ENCODE measurements at regions not wholly inside any gene's neighbourhood (a gene's known extent, or its start where the extent isn't known, plus 50 kb on each side); places are given as distances from the start of the nearest gene placed in this dataset.
"Not testable (repeated sequence)": the region's sequence is repeated elsewhere in the genome, so short reads cannot be mapped to it uniquely, and the experiment has no call there.

GRCh38 chr1:233828480-233828879 is 76.0 kb upstream of the SLC35F3 start:
- Histone ChIP-seq H4K20me1 (ENCODE audit: insufficient read depth, low read length) (no peaks in the 10 kb centered on the region), H3K4me3 (ENCODE audit: low read length) (no peak overlapping the region), H3K9me2 (replicated peaks; ENCODE audit: insufficient read depth, low read length) (no peaks in the 10 kb centered on the region), H3F3A (ENCODE audit: insufficient read depth, low read length) (no peaks in the 10 kb centered on the region), H3K9me3 (replicated peaks; ENCODE audit: insufficient read depth, low read length) (no peaks in the 10 kb centered on the region), H3K27ac (ENCODE audit: low read length) (no peak overlapping the region), H3K27me3 (replicated peaks; ENCODE audit: insufficient read depth, low read length) (no peaks in the 10 kb centered on the region), H2AFZ (ENCODE audit: low read length) (no peak overlapping the region), H3K79me2 (ENCODE audit: low read length) (no peaks in the 10 kb centered on the region), H3K4me2 (ENCODE audit: low read depth, low read length) (no peak overlapping the region), H3K36me3 (replicated peaks; ENCODE audit: insufficient read depth, low read length) (no peaks in the 10 kb centered on the region), H3K9ac (ENCODE audit: low read length) (no peak overlapping the region), H3K4me1 (ENCODE audit: low read length) (no peaks in the 10 kb centered on the region)
- no peak for DNase-seq
- no peak for TF ChIP-seq CTCF (IDR thresholded peaks at IDR 0.05; ENCODE audit: low read length)
- no peak for TF ChIP-seq EZH2 (optimal IDR thresholded peaks at IDR 0.05; ENCODE audit: low read depth, low read length)
- no peak for TF ChIP-seq EZH2phosphoT487 (IDR thresholded peaks at IDR 0.05; ENCODE audit: low read length)

GRCh38 chr1:233834609-233835008 is 69.9 kb upstream of the SLC35F3 start:
- H3K79me2 ChIP-seq (ENCODE audit: low read length), result no peaks in the 10 kb centered on the region
- H3K4me2 ChIP-seq (ENCODE audit: low read depth, low read length), result no peak overlapping the region
- no peaks in the 10 kb centered on the region for H4K20me1 ChIP-seq (ENCODE audit: insufficient read depth, low read length)
- H3K36me3 ChIP-seq (replicated peaks; ENCODE audit: insufficient read depth, low read length), result no peaks in the 10 kb centered on the region
- H3K27me3 ChIP-seq (replicated peaks; ENCODE audit: insufficient read depth, low read length), result no peaks in the 10 kb centered on the region
- no peaks in the 10 kb centered on the region for H3K9me2 ChIP-seq (replicated peaks; ENCODE audit: insufficient read depth, low read length)
- no peak for DNase-seq
- TF ChIP-seq EZH2 (optimal IDR thresholded peaks at IDR 0.05; ENCODE audit: low read depth, low read length) (no peak), EZH2phosphoT487 (IDR thresholded peaks at IDR 0.05; ENCODE audit: low read length) (no peak), CTCF (IDR thresholded peaks at IDR 0.05; ENCODE audit: low read length) (no peak)
- no peaks in the 10 kb centered on the region for H3K9me3 ChIP-seq (replicated peaks; ENCODE audit: insufficient read depth, low read length)
- H3K27ac ChIP-seq (ENCODE audit: low read length), result no peak overlapping the region
- no peaks in the 10 kb centered on the region for H3F3A ChIP-seq (ENCODE audit: insufficient read depth, low read length)
- H2AFZ ChIP-seq (ENCODE audit: low read length), result no peak overlapping the region
- no peaks in the 10 kb centered on the region for H3K4me1 ChIP-seq (ENCODE audit: low read length)
- H3K9ac ChIP-seq (ENCODE audit: low read length), result no peak overlapping the region
- no peak overlapping the region for H3K4me3 ChIP-seq (ENCODE audit: low read length)

GRCh38 chr1:233838207-233838606 is 66.3 kb upstream of the SLC35F3 start:
- not testable (repeated sequence) for H3K27ac ChIP-seq (ENCODE audit: low read length); H3K9me2 ChIP-seq (replicated peaks; ENCODE audit: insufficient read depth, low read length)

GRCh38 chr1:233843525-233844204 is 60.8 kb upstream of the SLC35F3 start:
- Histone ChIP-seq H3K27me3 (replicated peaks; ENCODE audit: insufficient read depth, low read length) (no peaks in the 10 kb centered on the region), H3K27ac (ENCODE audit: low read length) (no peak overlapping the region), H3K4me3 (ENCODE audit: low read length) (no peak overlapping the region), H3K79me2 (ENCODE audit: low read length) (no peaks in the 10 kb centered on the region), H3F3A (ENCODE audit: insufficient read depth, low read length) (no peaks in the 10 kb centered on the region), H3K9ac (ENCODE audit: low read length) (no peak overlapping the region), H2AFZ (ENCODE audit: low read length) (no peak overlapping the region), H3K9me2 (replicated peaks; ENCODE audit: insufficient read depth, low read length) (no peaks in the 10 kb centered on the region), H3K4me2 (ENCODE audit: low read depth, low read length) (no peak overlapping the region), H3K9me3 (replicated peaks; ENCODE audit: insufficient read depth, low read length) (no peaks in the 10 kb centered on the region), H4K20me1 (ENCODE audit: insufficient read depth, low read length) (no peaks in the 10 kb centered on the region), H3K4me1 (ENCODE audit: low read length) (no peaks in the 10 kb centered on the region), H3K36me3 (replicated peaks; ENCODE audit: insufficient read depth, low read length) (no peaks in the 10 kb centered on the region)
- no peak for DNase-seq
- TF ChIP-seq CTCF (IDR thresholded peaks at IDR 0.05; ENCODE audit: low read length), result no peak
- no peak for TF ChIP-seq EZH2 (optimal IDR thresholded peaks at IDR 0.05; ENCODE audit: low read depth, low read length)
- TF ChIP-seq EZH2phosphoT487 (IDR thresholded peaks at IDR 0.05; ENCODE audit: low read length), result no peak

More at GRCh38 chr1:233838207-233838606, 66.3 kb upstream of the SLC35F3 start:
- H3K79me2 ChIP-seq (ENCODE audit: low read length); H3K4me1 ChIP-seq (ENCODE audit: low read length); H4K20me1 ChIP-seq (ENCODE audit: insufficient read depth, low read length); DNase-seq; H3K36me3 ChIP-seq (replicated peaks; ENCODE audit: insufficient read depth, low read length); H3K4me3 ChIP-seq (ENCODE audit: low read length); H3K9ac ChIP-seq (ENCODE audit: low read length); H3K4me2 ChIP-seq (ENCODE audit: low read depth, low read length); H3K9me3 ChIP-seq (replicated peaks; ENCODE audit: insufficient read depth, low read length); H2AFZ ChIP-seq (ENCODE audit: low read length); H3K27me3 ChIP-seq (replicated peaks; ENCODE audit: insufficient read depth, low read length); H3F3A ChIP-seq (ENCODE audit: insufficient read depth, low read length): not testable (repeated sequence)
